B cell (primary cell): ENCODE measurements at regions not wholly inside any gene's neighbourhood (a gene's known extent, or its start where the extent isn't known, plus 50 kb on each side); places are given as distances from the start of the nearest gene placed in this dataset.

Source experiments
- ATAC-seq: fragments of 200-7000 bp; cut with Tn5 transposase; one replicate; pipeline ENCODE4 v1.10.0; 2021; ENCODE audit warnings: low read depth, mild to moderate bottlenecking, moderate number of reproducible peaks, moderate library complexity
- CTCF ChIA-PET: fragments of 350-600 bp; sonication (Branson Sonifier 250); formaldehyde crosslinking; loops from one replicate; lab custom pipeline; 2021; ENCODE audit warnings: antibody characterized with exemption, inconsistent platforms; lab: Charles Lee
- POLR2A ChIA-PET: fragments of 350-600 bp; sonication (Branson Sonifier 250); formaldehyde crosslinking; loops from one replicate; lab custom pipeline; 2021; ENCODE audit warnings: antibody characterized with exemption; lab: Charles Lee
- DNase-seq: peaks from one replicate; pipeline ENCODE4 v3.0.0; 2013
- H2AFZ ChIP-seq: 2 replicates; pipeline ENCODE4 v1.6.1; 2012; ENCODE audit warnings: mild to moderate bottlenecking, low read depth, low read length; ENCODE audit not compliant: insufficient read depth, poor library complexity, severe bottlenecking
- H3K27ac ChIP-seq, 2 donors: 1 replicate in 1 of 2; 2 replicates in 1 of 2; pipeline ENCODE4 v1.5.1; 2012 to 2013; ENCODE audit warnings: low read length in 2 of 2, mild to moderate bottlenecking in 2 of 2, moderate library complexity in 1 of 2
- H3K27me3 ChIP-seq, 4 experiments: fragments of 200-600 bp in 1 of 4; sonication (generic) in 1 of 4; replicated peaks in 1 of 4; 1 replicate in 2 of 4; 2 replicates in 2 of 4; pipeline versions ENCODE4 v1.6.1 to v1.7.0; 2013 to 2016; ENCODE audit warnings: low read length in 3 of 4, mild to moderate bottlenecking in 2 of 4, mixed read lengths in 1 of 4, moderate library complexity in 1 of 4; ENCODE audit not compliant: insufficient read depth in 4 of 4, control insufficient read depth in 3 of 4; ENCODE audit errors: control extremely low read depth in 1 of 4
- H3K36me3 ChIP-seq, 2 experiments: replicated peaks in 1 of 2; 1 replicate in 1 of 2; 2 replicates in 1 of 2; pipeline versions ENCODE4 v1.6.1 to v1.7.1; 2013; ENCODE audit warnings: low read length in 1 of 2; ENCODE audit not compliant: insufficient read depth in 2 of 2, control insufficient read depth in 1 of 2; ENCODE audit errors: control extremely low read depth in 1 of 2, extremely low read depth in 1 of 2
- H3K4me1 ChIP-seq, 2 donors: fragments of 200-600 bp in 1 of 2; sonication (generic) in 1 of 2; 1 replicate in 1 of 2; 2 replicates in 1 of 2; pipeline versions ENCODE4 v1.5.1 to v1.6.1; 2013 to 2017; ENCODE audit warnings: low read length in 2 of 2; ENCODE audit not compliant: control insufficient read depth in 2 of 2, insufficient read depth in 2 of 2
- H3K4me2 ChIP-seq: replicated peaks from 2 replicates; pipeline ENCODE3; 2012; ENCODE audit warnings: mild to moderate bottlenecking, low read depth, low read length; ENCODE audit not compliant: poor library complexity, severe bottlenecking
- H3K4me3 ChIP-seq, 5 experiments: fragments of 200-600 bp in 1 of 5; sonication (generic) in 1 of 5; 1 replicate in 3 of 5; 2 replicates in 2 of 5; pipeline versions ENCODE4 v1.5.1 to v1.7.0; 2011 to 2016; ENCODE audit warnings: low read length in 4 of 5, mild to moderate bottlenecking in 4 of 5, low read depth in 2 of 5, control low read depth in 1 of 5, moderate library complexity in 1 of 5; ENCODE audit not compliant: insufficient read depth in 1 of 5; ENCODE audit errors: control extremely low read depth in 1 of 5, extremely low read depth in 1 of 5
- H3K79me2 ChIP-seq: fragments of 200-600 bp; sonication (generic); one replicate; pipeline ENCODE4 v1.6.0; 2016; ENCODE audit warnings: low read length; ENCODE audit not compliant: control insufficient read depth, insufficient read depth
- H3K9ac ChIP-seq: fragments of 200-600 bp; sonication (generic); 2 replicates; pipeline ENCODE4 v1.6.1; 2017; ENCODE audit warnings: mild to moderate bottlenecking, low read length, moderate library complexity
- H3K9me3 ChIP-seq, 3 donors: one replicate each; pipeline versions ENCODE4 v1.6.1 to v1.7.1; 2013; ENCODE audit warnings: low read length in 2 of 3; ENCODE audit not compliant: control insufficient read depth in 2 of 3, insufficient read depth in 1 of 3; ENCODE audit errors: control extremely low read depth in 1 of 3
- H4K20me1 ChIP-seq: 2 replicates; pipeline ENCODE4 v1.6.0; 2012; ENCODE audit warnings: mild to moderate bottlenecking, low read length; ENCODE audit not compliant: insufficient read depth, control insufficient read depth, poor library complexity, severe bottlenecking
- H3K27ac Mint-ChIP-seq: one replicate; pipeline ENCODE4 v1.8.0; 2021; ENCODE audit warnings: mixed read lengths
- H3K27me3 Mint-ChIP-seq: one replicate; pipeline ENCODE4 v1.8.0; 2021; ENCODE audit warnings: mixed read lengths
- H3K4me1 Mint-ChIP-seq: one replicate; pipeline ENCODE4 v1.8.0; 2021; ENCODE audit warnings: mixed read lengths
- H3K4me3 Mint-ChIP-seq: one replicate; pipeline ENCODE4 v1.8.0; 2021; ENCODE audit warnings: mixed read lengths
- H3K9me3 Mint-ChIP-seq: one replicate; pipeline ENCODE4 v1.8.0; 2022; ENCODE audit warnings: mixed read lengths; ENCODE audit not compliant: insufficient read depth
- EZH2 ChIP-seq: IDR thresholded peaks from 2 replicates; pipeline ENCODE4 v1.6.1; 2012; ENCODE audit warnings: borderline replicate concordance, low read depth, mild to moderate bottlenecking, moderate library complexity, low read length; ENCODE audit not compliant: insufficient read depth, poor library complexity, severe bottlenecking
- WGBS: methylation state at CpG from one replicate; pipeline ENCODE4 v1.1.5; 2013; ENCODE audit warnings: missing lambda C conversion rate; ENCODE audit not compliant: insufficient coverage; 5-methylcytosine and 5-hydroxymethylcytosine counted together
- intact Hi-C: fragments of 100-400 bp; cut with micrococcal nuclease; formaldehyde crosslinking; loops from one replicate; pipeline ENCODE4 v1.10.0; 2022
- TF ChIP-seq, protein P1 (sequence below): fragments of 200-600 bp; IDR thresholded peaks from one replicate; pipeline ENCODE4 v1.8.0; 2022; ENCODE audit warnings: antibody characterized with exemption, mild to moderate bottlenecking

DNA sequence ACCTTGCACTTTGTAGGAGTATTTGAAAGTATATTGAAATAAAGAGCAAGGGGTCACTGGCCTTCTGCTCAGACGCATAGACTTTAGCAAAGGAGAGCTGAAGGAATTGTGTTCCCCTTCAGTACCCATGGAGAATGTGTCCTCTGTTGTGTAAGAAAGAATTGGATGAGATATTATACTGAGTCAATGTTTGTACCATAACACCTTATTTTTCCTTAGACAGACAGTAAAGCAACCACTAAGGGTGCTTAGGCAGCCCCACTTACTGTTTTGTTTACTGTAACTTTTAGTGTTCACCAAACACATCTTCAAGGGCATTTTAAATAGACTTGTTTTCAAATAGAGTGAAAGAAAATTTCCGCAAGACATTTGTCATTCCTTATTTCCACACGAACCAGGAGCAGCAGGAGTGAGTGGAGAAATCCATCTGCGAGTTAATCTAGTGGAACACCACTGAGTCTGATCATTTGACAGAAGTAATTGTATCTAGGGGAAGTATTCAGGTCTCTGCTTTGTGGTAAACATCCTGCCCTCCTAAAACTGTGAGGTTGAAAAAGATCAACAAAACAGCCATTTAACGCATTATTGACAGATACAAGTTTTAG, 89.5 kb downstream of the SLIT2 start:
- H3K36me3 ChIP-seq = no peaks in the 10 kb centered on the region
- no peak overlapping the region for H3K27ac ChIP-seq
- H3K4me2 ChIP-seq = no peak overlapping the region
- POLR2A ChIA-PET = interaction anchor here (0.5 kb wide), 1 partner anchor 68 kb away, joined by 8 read pairs; no protein-coding TSS in a partner anchor
- no peak overlapping the region for H3K9ac ChIP-seq
- H3K79me2 ChIP-seq = no peaks in the 10 kb centered on the region
- no peak for TF ChIP-seq EZH2
- TF ChIP-seq, protein P1, sequence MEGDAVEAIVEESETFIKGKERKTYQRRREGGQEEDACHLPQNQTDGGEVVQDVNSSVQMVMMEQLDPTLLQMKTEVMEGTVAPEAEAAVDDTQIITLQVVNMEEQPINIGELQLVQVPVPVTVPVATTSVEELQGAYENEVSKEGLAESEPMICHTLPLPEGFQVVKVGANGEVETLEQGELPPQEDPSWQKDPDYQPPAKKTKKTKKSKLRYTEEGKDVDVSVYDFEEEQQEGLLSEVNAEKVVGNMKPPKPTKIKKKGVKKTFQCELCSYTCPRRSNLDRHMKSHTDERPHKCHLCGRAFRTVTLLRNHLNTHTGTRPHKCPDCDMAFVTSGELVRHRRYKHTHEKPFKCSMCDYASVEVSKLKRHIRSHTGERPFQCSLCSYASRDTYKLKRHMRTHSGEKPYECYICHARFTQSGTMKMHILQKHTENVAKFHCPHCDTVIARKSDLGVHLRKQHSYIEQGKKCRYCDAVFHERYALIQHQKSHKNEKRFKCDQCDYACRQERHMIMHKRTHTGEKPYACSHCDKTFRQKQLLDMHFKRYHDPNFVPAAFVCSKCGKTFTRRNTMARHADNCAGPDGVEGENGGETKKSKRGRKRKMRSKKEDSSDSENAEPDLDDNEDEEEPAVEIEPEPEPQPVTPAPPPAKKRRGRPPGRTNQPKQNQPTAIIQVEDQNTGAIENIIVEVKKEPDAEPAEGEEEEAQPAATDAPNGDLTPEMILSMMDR = no peak
- H3K27me3 Mint-ChIP-seq = no peaks in the 10 kb centered on the region
- no peaks in the 10 kb centered on the region for H3K9me3 ChIP-seq
- no peak overlapping the region for H3K27ac Mint-ChIP-seq
- no peak for DNase-seq
- WGBS = 40% methylated on average over 1 of the region's 5 CpGs
- no peak overlapping the region for H2AFZ ChIP-seq
- intact Hi-C loops = no loop called here
- CTCF ChIA-PET = no interaction called here
- ATAC-seq = no peak
- no peaks in the 10 kb centered on the region for H3K9me3 Mint-ChIP-seq
- no peak overlapping the region for H3K4me3 Mint-ChIP-seq
- H3K4me3 ChIP-seq = no peak overlapping the region
- no peaks in the 10 kb centered on the region for H3K4me1 Mint-ChIP-seq
- no peaks in the 10 kb centered on the region for H3K4me1 ChIP-seq
- H4K20me1 ChIP-seq = no peaks in the 10 kb centered on the region
- no peaks in the 10 kb centered on the region for H3K27me3 ChIP-seq

- Histone ChIP-seq H3K9me3 (no peaks in the 10 kb centered on the region), H3K4me2 (no peak overlapping the region), H3K4me1 (no peaks in the 10 kb centered on the region), H2AFZ (no peak overlapping the region), H3K27ac (no peak overlapping the region), H3K4me3 (no peak overlapping the region), H3K79me2 (no peaks in the 10 kb centered on the region), H4K20me1 (no peaks in the 10 kb centered on the region), H3K27me3 (no peaks in the 10 kb centered on the region), H3K9ac (no peak overlapping the region), H3K36me3 (no peaks in the 10 kb centered on the region)
- ATAC-seq = no peak
- DNase-seq = no peak
- Mint-ChIP-seq H3K9me3 (no peaks in the 10 kb centered on the region), H3K27me3 (no peaks in the 10 kb centered on the region), H3K27ac (no peak overlapping the region), H3K4me3 (no peak overlapping the region), H3K4me1 (no peaks in the 10 kb centered on the region)
- WGBS = no CpG with 5 or more reads among the region's 2 CpGs
- ChIA-PET CTCF (no interaction called here), POLR2A (no interaction called here)
- no peak for TF ChIP-seq EZH2
- intact Hi-C loops = no loop called here
These were observed 95.8 kb downstream of the SLIT2 start for GRCh38 chr4:20347531-20347930.
